Epidermal melanocyte (primary cell): ENCODE measurements at regions not wholly inside any gene's neighbourhood (a gene's known extent, or its start where the extent isn't known, plus 50 kb on each side); places are given as distances from the start of the nearest gene placed in this dataset.
"Not testable (repeated sequence)": the region's sequence is repeated elsewhere in the genome, so short reads cannot be mapped to it uniquely, and the experiment has no call there.

Source experiments
- DNase-seq: peaks from one replicate; pipeline ENCODE4 v3.0.0; 2011; ENCODE audit warnings: low spot score; ENCODE audit not compliant: insufficient read length

DNA sequence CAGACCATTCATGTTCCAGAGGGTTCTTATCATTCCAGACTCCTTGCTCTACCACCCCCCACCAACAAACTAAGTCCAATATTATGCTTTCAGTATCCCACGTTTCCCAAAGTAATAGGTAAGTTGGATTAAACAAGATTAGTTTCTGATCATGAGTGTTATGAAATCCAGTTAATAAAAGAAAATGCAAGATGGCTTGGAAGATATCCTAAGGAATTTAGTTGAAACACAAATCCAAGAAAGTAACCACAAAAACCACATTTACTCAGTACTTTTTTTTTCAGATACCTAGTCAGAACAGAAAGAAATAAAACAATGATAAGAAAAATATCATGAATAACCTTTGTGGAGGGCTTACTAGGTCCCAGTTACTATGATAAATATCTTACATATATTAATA is 119.4 kb upstream of the MIR17HG start:
- no peak for DNase-seq

DNA sequence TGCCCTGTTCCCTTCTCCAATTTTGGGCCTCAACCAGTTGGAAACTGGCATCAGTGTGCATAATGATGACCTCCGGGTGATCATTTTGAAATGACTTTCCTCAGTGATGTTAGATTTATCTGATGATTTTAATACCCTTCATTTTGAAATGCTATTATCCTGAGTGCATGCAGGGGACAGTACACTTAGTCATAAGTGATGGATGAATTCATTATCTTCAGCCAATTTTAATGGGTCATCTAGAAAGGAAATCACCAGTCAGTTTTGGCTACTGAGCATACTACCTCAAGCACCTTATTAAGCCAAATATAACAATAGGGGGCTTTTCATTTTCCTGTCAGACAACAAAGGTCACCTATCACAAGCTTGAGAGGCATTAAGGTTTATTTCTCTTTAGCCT is 118.5 kb upstream of the MIR17HG start:
- no peak for DNase-seq

DNA sequence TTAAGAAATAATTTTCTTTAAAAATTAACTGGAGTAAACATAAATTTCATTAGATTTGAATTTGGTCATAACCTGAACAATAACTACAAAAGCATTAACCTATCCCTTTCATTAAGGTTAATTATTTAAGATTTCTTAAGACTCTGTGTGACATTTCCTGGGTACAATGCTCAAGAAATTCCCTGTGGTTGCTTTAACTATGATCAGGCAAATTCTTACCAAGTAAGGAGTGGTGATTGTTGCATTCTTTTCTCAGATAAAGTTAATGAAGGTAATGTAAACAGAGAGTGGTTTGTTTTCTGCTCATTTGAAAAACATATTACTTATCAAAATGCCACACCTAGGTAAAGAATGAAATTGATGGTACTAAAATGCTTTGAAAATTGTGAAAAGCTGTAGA is 114.8 kb upstream of the MIR17HG start:
- no peak for DNase-seq

DNA sequence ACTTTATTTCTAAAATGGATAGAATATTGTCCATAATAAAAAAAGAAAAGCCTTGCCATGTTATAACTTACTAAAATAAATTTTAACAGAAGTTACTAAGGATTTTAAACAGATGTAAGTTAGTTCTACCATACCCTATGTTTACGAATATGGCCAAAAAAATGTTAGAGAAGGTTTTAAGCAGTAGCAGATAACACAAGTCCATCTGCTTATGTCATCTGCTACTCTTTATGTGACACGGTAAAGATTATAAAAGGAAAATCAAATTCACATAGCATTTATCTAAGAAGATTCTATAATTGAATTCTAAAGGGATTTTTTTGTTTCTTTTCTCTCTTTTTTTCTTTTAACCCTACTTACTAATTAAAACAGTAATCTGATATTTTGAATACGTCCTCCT is 114.2 kb upstream of the MIR17HG start:
- no peak for DNase-seq

DNA sequence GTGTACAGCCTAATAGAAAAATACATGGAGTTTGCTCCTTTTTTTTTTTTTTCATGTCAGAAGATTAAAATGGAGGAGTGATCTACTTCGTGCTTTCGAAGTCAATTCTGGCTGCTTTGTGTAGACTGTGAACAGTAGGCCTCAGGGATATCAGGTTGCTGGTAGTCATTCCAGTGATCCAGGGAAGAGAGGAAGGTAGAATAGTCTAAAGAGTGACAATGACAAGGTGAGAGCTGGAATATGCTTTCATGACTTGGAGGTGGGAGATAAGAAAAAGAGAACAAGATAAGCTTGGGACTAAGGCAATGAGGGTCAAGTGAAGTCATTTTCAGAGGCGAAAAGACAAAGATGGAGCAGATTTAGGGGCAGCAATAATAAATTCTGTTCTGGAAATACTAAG is 111.3 kb upstream of the MIR17HG start:
- no peak for DNase-seq

DNA sequence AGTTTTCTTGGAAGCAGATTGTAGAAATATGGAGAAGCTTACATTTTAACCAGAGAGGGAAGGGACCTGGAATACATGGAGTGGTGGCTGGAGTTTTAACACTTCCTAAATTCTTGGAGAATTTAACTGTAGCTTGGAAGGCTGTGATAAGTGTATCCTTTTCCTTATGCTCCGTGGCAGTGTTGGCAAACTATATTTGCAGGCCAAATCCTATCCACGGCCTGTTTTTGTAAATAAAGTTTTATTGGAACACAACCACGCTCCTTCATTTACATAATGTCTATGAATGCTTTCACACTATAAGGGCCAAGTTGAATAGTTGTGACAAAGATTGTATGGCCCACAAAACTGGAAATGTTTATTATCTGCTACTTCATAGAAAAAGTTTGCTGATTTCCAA is 110.6 kb upstream of the MIR17HG start:
- DNase-seq = no peak

DNA sequence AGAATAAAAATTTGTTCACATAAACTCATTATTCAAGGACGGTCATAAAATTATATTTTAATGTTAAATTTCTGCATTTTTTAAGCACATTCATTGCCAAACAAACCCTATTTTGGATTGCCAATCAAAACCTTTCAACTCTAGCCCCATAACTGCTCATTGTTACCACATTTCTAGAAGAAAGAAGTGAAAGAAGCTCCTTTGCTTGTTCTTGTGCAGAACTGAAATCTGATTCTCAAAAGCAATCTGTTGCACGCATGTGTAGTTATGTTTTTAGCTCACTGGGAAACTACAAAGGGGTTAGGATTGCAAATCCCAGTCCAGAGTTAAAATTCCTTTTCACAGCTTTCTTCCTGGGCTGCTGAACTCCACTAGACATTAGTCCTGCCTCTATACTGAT is 109.5 kb upstream of the MIR17HG start:
- no peak for DNase-seq

DNA sequence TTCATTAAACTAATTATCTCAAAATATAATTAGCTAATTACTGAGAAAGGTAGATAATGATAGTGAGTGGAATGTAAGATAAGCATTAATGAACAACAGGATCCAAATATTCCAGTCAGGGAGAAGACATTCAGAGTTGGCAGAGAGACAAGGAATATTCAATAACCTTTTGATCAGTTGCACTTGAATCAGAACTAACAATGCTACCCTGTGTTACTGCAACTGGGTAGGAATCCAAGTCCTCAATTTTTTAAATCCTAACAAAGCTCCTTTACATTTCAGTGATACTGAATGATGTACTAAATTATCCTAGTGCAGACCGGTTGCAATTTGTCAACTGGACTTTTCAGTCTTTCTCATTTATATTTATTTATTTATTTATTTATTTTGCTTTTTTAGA is 107.1 kb upstream of the MIR17HG start:
- DNase-seq = peak; percentile 52

DNA sequence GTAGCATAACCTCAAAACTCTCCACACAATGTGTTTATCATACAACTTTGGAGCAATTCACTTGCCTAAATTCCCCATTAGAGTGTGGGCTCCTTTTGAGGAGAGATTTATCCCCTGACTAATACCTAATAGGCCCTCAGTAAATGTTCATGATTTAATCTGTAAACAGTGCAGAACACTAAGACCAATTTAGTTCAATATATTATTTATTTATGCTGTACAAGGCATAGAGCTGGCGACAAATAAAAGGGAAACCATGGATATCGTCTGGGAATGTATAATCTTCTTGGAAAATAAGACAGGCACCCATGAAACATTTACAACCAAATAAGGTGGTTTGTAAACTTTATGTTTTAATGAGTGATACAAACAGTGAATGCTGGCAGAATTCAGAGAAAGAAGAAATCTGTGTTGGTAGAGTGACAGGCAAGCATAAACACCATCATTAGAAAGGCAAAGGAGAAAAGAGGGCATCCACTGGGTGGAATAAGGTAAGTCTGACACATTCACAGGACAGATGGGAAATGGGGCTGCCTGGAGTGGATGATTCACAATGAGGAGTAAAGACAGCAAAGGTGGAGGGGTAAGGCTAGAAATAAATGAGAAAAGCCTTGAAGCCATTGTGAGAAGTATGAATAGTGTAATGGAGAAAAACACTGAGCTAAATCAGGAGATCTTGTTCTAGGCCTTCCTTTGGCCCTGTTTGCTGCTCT is 106.1 kb upstream of the MIR17HG start:
- no peak for DNase-seq

DNA sequence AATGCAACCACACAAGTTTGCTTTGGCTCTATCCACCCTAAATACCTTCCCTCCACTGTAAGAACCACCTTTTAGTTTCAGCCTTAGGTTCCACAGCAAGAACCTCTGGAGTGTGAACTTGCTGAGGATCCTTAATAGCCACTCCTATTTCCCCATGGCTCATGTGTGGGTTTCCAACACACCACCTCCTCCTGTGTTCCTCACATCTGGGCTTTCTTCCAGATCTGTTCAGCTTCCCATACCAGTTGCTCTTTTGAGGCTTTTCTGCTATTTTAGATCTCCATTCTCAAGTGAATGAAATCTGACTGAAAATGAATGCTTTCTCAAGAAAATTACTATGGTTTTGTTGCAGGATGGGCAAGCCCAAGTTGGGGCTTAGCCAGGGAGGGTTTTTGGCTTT is 104.8 kb upstream of the MIR17HG start:
- no peak for DNase-seq

DNA sequence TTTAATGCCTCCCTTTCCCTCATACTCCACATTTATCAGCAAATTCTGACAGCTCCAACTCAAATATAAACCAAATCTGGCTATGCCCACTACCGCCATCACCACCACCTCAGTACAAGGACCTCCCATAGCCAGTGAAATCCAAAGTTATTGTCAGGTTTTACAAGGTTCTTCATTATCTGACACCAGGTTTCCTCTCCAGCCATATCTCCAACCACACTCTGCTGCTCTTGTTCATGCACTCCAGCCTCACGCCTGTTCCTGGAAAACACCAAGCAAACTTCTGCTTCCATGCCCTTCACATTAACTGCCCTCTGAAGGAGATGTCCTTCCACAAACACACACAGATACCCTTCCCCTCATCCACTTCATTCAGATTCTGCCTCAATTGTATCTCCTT is 102.2 kb upstream of the MIR17HG start:
- DNase-seq = no peak

DNA sequence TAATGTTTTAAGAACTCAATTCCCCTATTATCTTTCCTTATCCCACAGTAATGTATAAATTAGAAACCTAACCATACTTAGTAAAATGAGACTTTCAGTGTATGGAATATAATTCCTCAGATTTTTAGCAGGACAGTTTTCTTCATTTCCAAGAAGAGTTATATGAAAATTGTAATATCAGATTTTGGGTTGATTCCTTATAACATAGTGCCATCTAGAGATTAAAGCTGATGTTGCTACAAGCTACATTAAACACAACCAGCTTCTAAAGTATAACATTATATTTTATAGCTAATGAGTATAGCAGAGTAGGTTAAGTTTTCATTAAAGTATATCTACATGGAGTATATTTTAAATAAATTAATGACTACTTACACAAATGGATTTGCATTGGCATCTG is 99.7 kb upstream of the MIR17HG start:
- DNase-seq = no peak

DNA sequence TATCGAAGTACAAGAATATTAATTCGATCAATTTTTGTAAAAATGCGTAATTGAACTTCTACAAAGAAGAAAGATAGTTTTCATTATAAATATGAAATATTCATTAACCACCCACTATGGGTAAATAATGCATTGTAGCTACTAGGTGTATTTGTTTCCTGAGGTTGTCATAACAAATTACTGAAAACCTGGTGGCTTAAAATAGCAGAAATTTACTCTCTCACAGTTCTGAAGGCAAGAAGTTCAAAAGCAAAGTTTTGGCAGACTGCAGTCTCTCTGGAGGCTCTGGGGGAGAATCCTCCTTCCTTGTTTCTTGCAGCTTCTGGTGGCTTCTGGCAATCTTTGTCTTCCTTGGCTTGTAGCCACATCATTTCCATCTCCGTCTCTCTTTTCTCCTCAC is 99.2 kb upstream of the MIR17HG start:
- DNase-seq = no peak

DNA sequence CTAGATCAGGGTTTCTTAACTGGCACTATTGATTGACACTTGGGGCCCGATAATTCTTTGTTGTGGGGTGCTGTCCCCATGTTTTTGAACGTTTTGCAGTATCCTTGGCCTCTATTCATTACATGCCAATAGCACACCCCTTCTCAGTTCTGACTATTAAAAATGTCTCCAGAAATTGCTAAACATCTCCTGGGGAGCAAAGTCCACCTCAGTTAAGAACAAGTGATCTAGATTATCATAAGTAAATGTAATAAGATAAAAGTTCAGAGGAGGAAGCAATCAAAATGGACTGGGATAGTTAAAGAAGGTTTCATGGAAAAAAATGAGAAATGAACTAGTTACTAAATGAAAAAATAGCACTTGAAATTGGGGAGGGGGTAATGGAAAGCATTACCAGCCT is 98.1 kb upstream of the MIR17HG start:
- DNase-seq = no peak

DNA sequence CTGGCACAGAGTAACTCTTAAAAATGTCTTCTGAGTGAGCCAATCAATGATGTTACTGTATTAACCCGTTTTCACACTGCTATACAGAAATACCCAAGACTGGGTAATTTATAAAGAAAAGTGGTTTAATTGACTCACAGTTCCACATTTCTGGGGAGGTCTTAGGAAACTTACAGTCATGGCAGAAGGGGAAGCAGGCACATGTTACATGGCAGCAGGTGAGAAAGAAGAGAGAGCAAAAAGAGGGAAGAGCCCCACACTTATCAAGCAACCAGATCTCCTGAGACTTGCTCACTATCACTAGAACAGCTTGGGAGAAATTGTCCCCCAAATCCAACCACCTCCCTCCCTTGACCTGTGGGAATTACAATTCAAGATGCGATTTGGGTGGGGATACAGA is 97.6 kb upstream of the MIR17HG start:
- no peak for DNase-seq

DNA sequence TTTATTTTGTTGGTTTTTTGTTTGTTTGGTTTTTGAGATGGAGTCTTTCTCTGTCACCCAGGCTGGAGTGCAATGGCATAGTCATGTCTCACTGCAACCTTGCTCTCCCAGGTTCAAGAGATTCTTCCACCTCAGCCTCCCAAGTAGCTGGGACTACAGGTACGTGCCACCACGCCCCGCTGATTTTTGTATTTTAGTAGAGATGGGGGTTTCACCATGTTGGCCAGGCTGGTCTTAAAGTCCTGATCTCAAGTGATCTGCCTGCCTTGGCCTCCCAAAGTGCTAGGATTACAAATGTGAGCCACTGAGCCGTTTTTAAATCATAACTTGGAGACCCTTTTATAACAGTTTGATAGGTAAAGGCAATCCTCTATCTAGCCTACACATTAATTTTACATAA is 95.9 kb upstream of the MIR17HG start:
- not testable (repeated sequence) for DNase-seq

DNA sequence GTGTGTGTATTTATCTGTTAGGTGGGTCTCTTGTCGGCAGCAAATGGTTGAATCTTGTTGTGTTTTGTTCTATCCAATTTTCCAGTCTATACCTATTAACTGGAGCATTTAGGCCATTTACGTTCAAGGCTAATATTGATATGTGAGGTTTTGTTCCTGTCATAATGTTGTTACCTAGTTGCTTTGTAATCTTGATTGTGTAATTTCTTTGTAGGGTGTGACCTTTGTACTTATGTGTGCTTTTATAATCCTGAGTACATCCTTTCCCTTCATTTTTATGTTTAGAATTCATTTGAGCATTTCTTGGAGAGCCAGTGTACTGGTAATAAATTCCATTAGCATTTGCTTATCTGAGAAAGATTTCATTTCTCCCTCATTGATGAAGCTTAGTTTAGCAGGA is 83.0 kb upstream of the MIR17HG start:
- DNase-seq = no peak

DNA sequence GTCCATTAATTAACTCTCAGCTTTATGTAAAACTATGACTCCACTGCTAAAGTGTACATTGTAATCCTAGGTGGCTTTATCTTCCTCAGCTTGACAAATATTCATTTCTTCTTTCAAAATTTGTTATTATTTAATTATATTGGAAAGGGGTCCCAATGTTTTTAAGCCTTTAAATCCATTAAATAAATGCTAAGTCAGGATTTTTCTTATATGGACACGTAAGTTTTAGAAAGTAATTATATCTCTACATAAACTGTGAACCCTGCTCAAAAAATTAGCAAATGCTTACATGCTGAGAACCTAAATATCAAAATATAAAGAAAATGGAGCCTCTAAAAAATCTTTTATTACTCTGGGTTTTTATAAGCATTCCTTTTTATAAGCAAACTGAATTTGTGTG is 78.2 kb upstream of the MIR17HG start:
- no peak for DNase-seq

DNA sequence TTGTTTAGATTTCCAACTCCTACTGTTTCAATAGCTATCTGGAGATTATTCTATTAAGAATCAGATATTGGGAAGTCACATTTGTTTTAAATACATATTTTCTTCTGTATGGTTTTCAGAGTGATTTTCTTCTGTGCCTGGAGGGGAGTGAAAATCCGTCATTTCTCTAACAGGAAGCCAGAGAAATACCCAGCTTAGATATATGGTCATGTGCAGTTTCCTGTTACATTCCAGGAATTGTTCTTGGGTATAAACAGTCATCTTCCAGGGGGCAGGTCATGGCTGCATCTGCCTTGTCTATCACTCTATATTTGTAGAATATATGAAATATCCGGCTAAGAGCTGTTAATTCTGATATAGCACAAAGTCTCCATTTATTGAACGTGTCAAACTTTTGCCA is 77.5 kb upstream of the MIR17HG start:
- DNase-seq = no peak

DNA sequence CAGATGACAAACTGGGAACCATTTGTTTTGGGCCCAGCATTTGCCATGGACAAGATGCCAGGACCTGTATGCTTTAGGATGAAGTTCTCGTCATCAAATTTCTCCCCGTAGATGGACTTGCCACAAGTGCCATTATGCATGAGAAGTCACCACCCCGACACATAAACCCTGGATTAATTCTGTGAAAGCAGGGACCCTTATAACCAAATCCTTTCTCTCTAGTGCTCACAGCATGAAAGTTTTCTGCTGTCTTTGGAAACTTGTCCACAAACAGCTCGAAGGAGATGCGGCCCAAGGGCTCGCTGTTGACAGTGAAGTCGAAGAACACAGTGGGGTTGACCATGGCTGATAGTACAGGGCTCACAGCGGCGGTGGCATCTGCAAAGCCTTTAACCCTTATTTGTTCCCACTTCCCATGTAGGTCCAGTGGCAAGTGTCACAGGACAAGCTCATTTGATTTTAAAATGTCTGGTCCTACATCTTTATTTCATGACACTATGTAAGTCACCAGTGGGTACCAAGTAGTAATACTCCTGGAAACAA is 75.2 kb upstream of the MIR17HG start:
- no peak for DNase-seq

DNA sequence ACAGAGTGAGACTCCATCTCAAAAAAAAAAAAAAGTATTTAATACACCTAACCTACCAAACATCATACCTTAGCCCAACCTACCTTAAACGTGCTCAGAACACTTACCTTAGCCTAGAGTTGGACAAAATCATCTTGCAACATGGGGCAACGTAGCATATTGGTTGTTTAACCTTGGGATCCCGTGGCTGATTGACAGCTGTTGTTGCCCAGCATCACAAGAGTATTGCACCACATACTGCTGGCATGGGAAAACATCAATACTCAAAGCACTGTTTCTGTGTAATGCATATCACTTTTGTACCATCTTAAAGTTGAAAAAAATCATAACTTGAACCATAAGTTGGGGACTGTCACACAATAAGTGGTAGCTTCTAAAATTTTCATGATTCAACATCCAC is 73.8 kb upstream of the MIR17HG start:
- no peak for DNase-seq

DNA sequence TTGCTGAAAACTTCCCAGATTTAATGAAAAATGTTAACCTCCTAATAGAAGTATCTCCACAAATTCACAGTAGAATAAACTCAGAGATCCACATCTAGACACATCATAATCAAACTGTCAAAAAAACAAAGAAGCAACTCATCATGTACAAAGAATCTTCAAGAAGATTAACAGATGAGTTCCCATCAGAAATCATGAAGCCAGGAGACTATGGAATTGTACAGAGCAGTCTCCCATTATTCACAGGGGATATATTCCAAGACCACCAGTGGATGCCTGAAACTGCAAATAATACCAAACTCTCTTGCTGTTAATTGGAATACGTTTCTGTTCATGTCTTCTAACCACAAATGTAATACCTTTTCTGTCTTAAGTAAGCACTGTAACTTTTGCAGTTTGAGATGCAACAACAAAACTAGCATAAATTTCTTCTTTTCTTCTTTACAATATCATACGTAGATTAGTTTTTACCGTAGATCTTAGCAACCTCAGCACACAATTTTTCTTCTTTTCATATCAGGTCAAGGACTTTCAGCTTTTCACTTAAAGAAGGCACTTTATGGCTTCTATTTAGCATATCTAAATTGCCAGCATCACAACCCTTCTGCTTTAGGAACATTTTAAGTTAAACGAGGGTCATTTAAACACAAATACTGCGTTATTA is 70.3 kb upstream of the MIR17HG start:
- no peak for DNase-seq

DNA sequence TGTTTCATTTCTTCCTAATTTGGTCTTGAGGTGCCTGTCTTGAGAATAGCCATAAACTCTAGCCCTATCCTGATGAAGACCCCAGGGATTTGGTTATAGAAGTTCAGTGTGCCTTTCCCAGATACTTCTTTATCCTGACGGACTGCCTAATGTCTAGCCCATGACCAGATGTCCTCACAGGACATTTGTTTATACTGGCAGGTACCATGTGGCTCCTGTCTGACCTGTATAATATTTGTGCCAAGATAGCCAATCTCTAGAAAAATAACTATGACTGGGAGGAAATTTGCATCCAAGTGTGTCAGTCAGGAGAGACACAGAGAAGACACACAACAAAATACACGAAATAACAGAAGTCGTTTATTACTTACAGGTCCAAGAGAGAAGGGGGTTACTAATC is 69.2 kb upstream of the MIR17HG start:
- no peak for DNase-seq
